ENCODE measurements at regions not wholly inside any gene's neighbourhood (a gene's known extent, or its start where the extent isn't known, plus 50 kb on each side); places are given as distances from the start of the nearest gene placed in this dataset.

- no peak for TF ChIP-seq CTCF (optimal IDR thresholded peaks at IDR 0.05 in 1 of 3, IDR thresholded peaks at IDR 0.05 in 1 of 3, conservative IDR thresholded peaks at IDR 0.05 in 1 of 3; ENCODE audit: extremely low read depth in 1 of 3, insufficient read depth in 2 of 3, low read length in 3 of 3)
- no peak for TF ChIP-seq EZH2 (IDR thresholded peaks at IDR 0.05; ENCODE audit: low read length)
Measured at GRCh38 chr10:124270530-124271327, 148.0 kb downstream of the OAT start.
